ENCODE measurements at regions not wholly inside any gene's neighbourhood (a gene's known extent, or its start where the extent isn't known, plus 50 kb on each side); places are given as distances from the start of the nearest gene placed in this dataset.
A peak's percentile ranks its signal among the peaks of the same experiment; 100 is the strongest.

- Histone ChIP-seq H3K9me3 (no peaks in the 10 kb centered on the region), H3K4me3 (no peak overlapping the region), H3K27me3 (no peaks in the 10 kb centered on the region), H3K36me3 (ENCODE audit: low read depth, missing control alignments) (no peaks in the 10 kb centered on the region), H3K27ac (no peak overlapping the region), H3K4me1 (no peaks in the 10 kb centered on the region)
- WGBS, 2 donors, result 88 to 89% methylated on average over 6 of the region's 6 CpGs
- no peak for TF ChIP-seq POLR2A (IDR thresholded peaks at IDR 0.05)
- TF ChIP-seq, protein P1, sequence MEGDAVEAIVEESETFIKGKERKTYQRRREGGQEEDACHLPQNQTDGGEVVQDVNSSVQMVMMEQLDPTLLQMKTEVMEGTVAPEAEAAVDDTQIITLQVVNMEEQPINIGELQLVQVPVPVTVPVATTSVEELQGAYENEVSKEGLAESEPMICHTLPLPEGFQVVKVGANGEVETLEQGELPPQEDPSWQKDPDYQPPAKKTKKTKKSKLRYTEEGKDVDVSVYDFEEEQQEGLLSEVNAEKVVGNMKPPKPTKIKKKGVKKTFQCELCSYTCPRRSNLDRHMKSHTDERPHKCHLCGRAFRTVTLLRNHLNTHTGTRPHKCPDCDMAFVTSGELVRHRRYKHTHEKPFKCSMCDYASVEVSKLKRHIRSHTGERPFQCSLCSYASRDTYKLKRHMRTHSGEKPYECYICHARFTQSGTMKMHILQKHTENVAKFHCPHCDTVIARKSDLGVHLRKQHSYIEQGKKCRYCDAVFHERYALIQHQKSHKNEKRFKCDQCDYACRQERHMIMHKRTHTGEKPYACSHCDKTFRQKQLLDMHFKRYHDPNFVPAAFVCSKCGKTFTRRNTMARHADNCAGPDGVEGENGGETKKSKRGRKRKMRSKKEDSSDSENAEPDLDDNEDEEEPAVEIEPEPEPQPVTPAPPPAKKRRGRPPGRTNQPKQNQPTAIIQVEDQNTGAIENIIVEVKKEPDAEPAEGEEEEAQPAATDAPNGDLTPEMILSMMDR (IDR thresholded peaks at IDR 0.05), result no peak
- intact Hi-C loops (cut with DNase I; ENCODE audit: low total_unique reads), result no loop called here
- DNase-seq, result no peak
These were observed 83.5 kb upstream of the HSPA9 start for GRCh38 chr5:138658676-138659075.

DNA sequence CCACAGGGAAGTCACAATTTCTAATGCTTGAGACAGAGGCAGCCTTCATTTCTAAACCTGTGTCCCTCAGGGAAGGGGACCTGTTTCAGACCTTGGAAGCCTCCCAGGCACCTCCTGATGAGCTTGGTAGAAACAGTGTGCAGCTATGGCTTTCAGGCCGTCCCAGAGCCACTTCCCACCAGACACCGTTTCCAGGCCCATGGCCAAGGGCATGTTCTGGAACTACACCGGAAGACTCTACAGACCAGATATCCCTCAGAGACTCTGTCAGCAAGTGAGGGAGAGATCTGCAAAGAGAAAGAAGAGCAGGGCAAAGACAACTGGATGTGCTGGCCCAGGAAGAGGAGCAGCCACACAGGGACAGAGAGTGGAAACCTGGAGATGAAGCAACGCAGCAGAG lies 82.2 kb upstream of the HSPA9 start:
- intact Hi-C loops (cut with DNase I; ENCODE audit: low total_unique reads), result no loop called here
- Histone ChIP-seq H3K27ac (no peak overlapping the region), H3K4me1 (no peaks in the 10 kb centered on the region), H3K27me3 (no peaks in the 10 kb centered on the region), H3K36me3 (ENCODE audit: low read depth, missing control alignments) (no peaks in the 10 kb centered on the region), H3K4me3 (no peak overlapping the region), H3K9me3 (no peaks in the 10 kb centered on the region)
- TF ChIP-seq, protein P1 (IDR thresholded peaks at IDR 0.05), result no peak
- no peak for TF ChIP-seq POLR2A (IDR thresholded peaks at IDR 0.05)
- DNase-seq, result no peak
- WGBS, 2 donors, result 65 to 73% methylated on average over 4 of the region's 4 CpGs

- Histone ChIP-seq H3K27ac (no peak overlapping the region), H3K4me3 (no peak overlapping the region), H3K9me3 (no peaks in the 10 kb centered on the region), H3K4me1 (no peaks in the 10 kb centered on the region), H3K27me3 (no peaks in the 10 kb centered on the region), H3K36me3 (ENCODE audit: low read depth, missing control alignments) (no peaks in the 10 kb centered on the region)
- intact Hi-C loops (cut with DNase I; ENCODE audit: low total_unique reads), result no loop called here
- WGBS, 2 donors, result 73 to 80% methylated on average over 4 of the region's 4 CpGs
- TF ChIP-seq, protein P1 (IDR thresholded peaks at IDR 0.05), result no peak
- TF ChIP-seq POLR2A (IDR thresholded peaks at IDR 0.05), result no peak
- DNase-seq, result no peak
These were observed 81.7 kb upstream of the HSPA9 start for GRCh38 chr5:138656916-138657315.

GRCh38 chr5:138655530-138656190 lies 80.5 kb upstream of the HSPA9 start:
- no peaks in the 10 kb centered on the region for H3K9me3 ChIP-seq
- no peaks in the 10 kb centered on the region for H3K27me3 ChIP-seq
- peak; percentile 66 for DNase-seq
- WGBS, 2 donors, result 70 to 81% methylated on average over 6 of the region's 6 CpGs
- TF ChIP-seq, protein P1 (IDR thresholded peaks at IDR 0.05), result no peak
- TF ChIP-seq POLR2A (IDR thresholded peaks at IDR 0.05), result no peak
- intact Hi-C loops (cut with DNase I; ENCODE audit: low total_unique reads), result no loop called here
- no peak overlapping the region for H3K27ac ChIP-seq
- H3K4me3 ChIP-seq, result no peak overlapping the region
- H3K36me3 ChIP-seq (ENCODE audit: low read depth, missing control alignments), result no peaks in the 10 kb centered on the region
- H3K4me1 ChIP-seq, result no peaks in the 10 kb centered on the region

GRCh38 chr5:138654281-138654867 lies 79.2 kb upstream of the HSPA9 start:
- no peak for TF ChIP-seq POLR2A (IDR thresholded peaks at IDR 0.05)
- TF ChIP-seq, protein P1 (IDR thresholded peaks at IDR 0.05), result no peak
- H3K4me1 ChIP-seq, result peaks cover 5% of the 10 kb centered on the region
- H3K36me3 ChIP-seq (ENCODE audit: low read depth, missing control alignments), result no peaks in the 10 kb centered on the region
- intact Hi-C loops (cut with DNase I; ENCODE audit: low total_unique reads), result no loop called here
- DNase-seq, result no peak
- H3K27ac ChIP-seq, result no peak overlapping the region
- no peaks in the 10 kb centered on the region for H3K9me3 ChIP-seq
- H3K4me3 ChIP-seq, result no peak overlapping the region
- H3K27me3 ChIP-seq, result no peaks in the 10 kb centered on the region
- whole genome bisulfite sequencing, 2 donors, result 72 to 75% methylated on average over 8 of the region's 8 CpGs
